Naive thymus-derived CD4-positive, alpha-beta T cell (primary cell): ENCODE measurements at regions not wholly inside any gene's neighbourhood (a gene's known extent, or its start where the extent isn't known, plus 50 kb on each side); places are given as distances from the start of the nearest gene placed in this dataset.

Experiments used
- ATAC-seq: fragments of 150-1000 bp; cut with Tn5 transposase; 2 replicates; pipeline ENCODE4 v1.10.0; 2021; ENCODE audit warnings: mild to moderate bottlenecking, moderate library complexity
- CTCF ChIA-PET: fragments of 350-600 bp; sonication (Branson Sonifier 250); formaldehyde crosslinking; loops from one replicate; lab custom pipeline; 2021; ENCODE audit warnings: antibody characterized with exemption; lab: Charles Lee
- POLR2A ChIA-PET: fragments of 350-600 bp; sonication (Branson Sonifier 250); formaldehyde crosslinking; loops from one replicate; lab custom pipeline; 2021; ENCODE audit warnings: antibody characterized with exemption, inconsistent platforms; lab: Charles Lee
- DNase-seq, 9 donors: peaks; one replicate each; pipeline versions ENCODE4 v3.0.0 to v3.0.0-alpha.2; 2020 to 2022; ENCODE audit warnings: mixed read lengths in 1 of 9
- H3K27ac ChIP-seq: one replicate; pipeline ENCODE4 v1.7.0; 2013; ENCODE audit warnings: mild to moderate bottlenecking, low read depth, low read length, moderate library complexity
- H3K27me3 ChIP-seq, 2 donors: one replicate each; pipeline ENCODE4 v1.7.0; 2013; ENCODE audit warnings: low read length in 2 of 2, mild to moderate bottlenecking in 2 of 2, moderate library complexity in 2 of 2; ENCODE audit not compliant: control insufficient read depth in 2 of 2, insufficient read depth in 2 of 2
- H3K36me3 ChIP-seq, 3 experiments: 1 replicate in 2 of 3; 2 replicates in 1 of 3; pipeline ENCODE4 v1.7.0; 2013; ENCODE audit warnings: low read length in 3 of 3, mild to moderate bottlenecking in 3 of 3, moderate library complexity in 1 of 3; ENCODE audit not compliant: insufficient read depth in 3 of 3, control insufficient read depth in 2 of 3
- H3K4me1 ChIP-seq, 2 donors: one replicate each; pipeline ENCODE4 v1.7.0; 2013; ENCODE audit warnings: low read length in 2 of 2, mild to moderate bottlenecking in 2 of 2, moderate library complexity in 1 of 2; ENCODE audit not compliant: control insufficient read depth in 2 of 2, insufficient read depth in 2 of 2
- H3K4me3 ChIP-seq: 2 replicates; pipeline ENCODE4 v1.7.0; 2013; ENCODE audit warnings: mild to moderate bottlenecking, low read length
- H3K9me3 ChIP-seq, 3 experiments: 1 replicate in 2 of 3; 2 replicates in 1 of 3; pipeline ENCODE4 v1.7.0; 2013; ENCODE audit warnings: low read length in 3 of 3; ENCODE audit not compliant: control insufficient read depth in 2 of 3
- H3K27ac Mint-ChIP-seq, 9 donors: one replicate each; pipeline ENCODE4 v1.8.0; 2020 to 2022; ENCODE audit warnings: mixed read lengths in 9 of 9, mild to moderate bottlenecking in 8 of 9, moderate library complexity in 5 of 9, inconsistent platforms in 2 of 9
- H3K27me3 Mint-ChIP-seq, 5 donors: one replicate each; pipeline ENCODE4 v1.8.0; 2021 to 2022; ENCODE audit warnings: mixed read lengths in 5 of 5, mild to moderate bottlenecking in 1 of 5
- H3K36me3 Mint-ChIP-seq, 5 donors: one replicate each; pipeline ENCODE4 v1.8.0; 2020 to 2022; ENCODE audit warnings: mixed read lengths in 5 of 5, mild to moderate bottlenecking in 3 of 5, inconsistent platforms in 1 of 5
- H3K4me1 Mint-ChIP-seq, 7 donors: one replicate each; pipeline ENCODE4 v1.8.0; 2020 to 2022; ENCODE audit warnings: mixed read lengths in 7 of 7, mild to moderate bottlenecking in 3 of 7, inconsistent platforms in 1 of 7
- H3K4me3 Mint-ChIP-seq, 10 donors: one replicate each; pipeline ENCODE4 v1.8.0; 2020 to 2022; ENCODE audit warnings: mild to moderate bottlenecking in 10 of 10, mixed read lengths in 10 of 10, moderate library complexity in 6 of 10, inconsistent platforms in 2 of 10
- H3K9me3 Mint-ChIP-seq, 11 donors: one replicate each; pipeline ENCODE4 v1.8.0; 2020 to 2022; ENCODE audit warnings: mixed read lengths in 11 of 11, mild to moderate bottlenecking in 4 of 11, inconsistent platforms in 1 of 11, moderate library complexity in 1 of 11
- intact Hi-C, 2 donors: fragments of 100-400 bp; cut with micrococcal nuclease; formaldehyde crosslinking; loops; one replicate each; pipeline ENCODE4 v1.15.1; 2023

GRCh38 chr4:43822621-43823020 lies 626.0 kb downstream of the KCTD8 start:
- Mint-ChIP-seq H3K4me3 (no peak overlapping the region), H3K27me3 (no peaks in the 10 kb centered on the region), H3K4me1 (no peaks in the 10 kb centered on the region), H3K36me3 (peaks cover 0 to 6% (median 0%) of the 10 kb centered on the region in 5 donors), H3K27ac (no peak overlapping the region), H3K9me3 (peaks cover 10 to 44% (median 19%) of the 10 kb centered on the region in 11 donors)
- Histone ChIP-seq H3K9me3 (peaks cover 0 to 9% (median 0%) of the 10 kb centered on the region in 3 experiments), H3K4me3 (no peak overlapping the region), H3K36me3 (no peaks in the 10 kb centered on the region), H3K27me3 (no peaks in the 10 kb centered on the region), H3K27ac (no peak overlapping the region), H3K4me1 (no peaks in the 10 kb centered on the region)
- DNase-seq (no peak), ATAC-seq (no peak)
- intact Hi-C loops, result no loop called here
- ChIA-PET POLR2A (no interaction called here), CTCF (no interaction called here)

GRCh38 chr4:43835869-43836268 lies 612.7 kb downstream of the KCTD8 start:
- ATAC-seq (no peak), DNase-seq (no peak)
- no peak overlapping the region for H3K4me3 ChIP-seq
- intact Hi-C loops, result no loop called here
- H3K27me3 Mint-ChIP-seq, result no peaks in the 10 kb centered on the region
- no peak overlapping the region for H3K4me3 Mint-ChIP-seq
- ChIA-PET CTCF (no interaction called here), POLR2A (no interaction called here)
- H3K27ac Mint-ChIP-seq, result no peak overlapping the region
- H3K4me1 ChIP-seq, result no peaks in the 10 kb centered on the region
- no peaks in the 10 kb centered on the region for H3K27me3 ChIP-seq
- no peak overlapping the region for H3K27ac ChIP-seq
- no peaks in the 10 kb centered on the region for H3K36me3 ChIP-seq
- H3K9me3 Mint-ChIP-seq, result peaks cover 0 to 19% (median 8%) of the 10 kb centered on the region in 11 donors
- H3K9me3 ChIP-seq, result no peaks in the 10 kb centered on the region
- no peaks in the 10 kb centered on the region for H3K4me1 Mint-ChIP-seq
- H3K36me3 Mint-ChIP-seq, result no peaks in the 10 kb centered on the region

GRCh38 chr4:43837171-43837570 lies 611.4 kb downstream of the KCTD8 start:
- Mint-ChIP-seq H3K9me3 (peaks cover 0 to 14% (median 3%) of the 10 kb centered on the region in 11 donors), H3K4me3 (no peak overlapping the region), H3K27ac (no peak overlapping the region), H3K4me1 (no peaks in the 10 kb centered on the region), H3K36me3 (no peaks in the 10 kb centered on the region), H3K27me3 (no peaks in the 10 kb centered on the region)
- ChIA-PET CTCF (no interaction called here), POLR2A (no interaction called here)
- Histone ChIP-seq H3K27ac (no peak overlapping the region), H3K36me3 (no peaks in the 10 kb centered on the region), H3K27me3 (no peaks in the 10 kb centered on the region), H3K4me3 (no peak overlapping the region), H3K9me3 (no peaks in the 10 kb centered on the region), H3K4me1 (no peaks in the 10 kb centered on the region)
- intact Hi-C loops, result no loop called here
- ATAC-seq (no peak), DNase-seq (no peak)

GRCh38 chr4:43837604-43838003 lies 611.0 kb downstream of the KCTD8 start:
- H3K4me3 Mint-ChIP-seq, result no peak overlapping the region
- Histone ChIP-seq H3K27ac (no peak overlapping the region), H3K4me3 (no peak overlapping the region), H3K27me3 (no peaks in the 10 kb centered on the region), H3K36me3 (no peaks in the 10 kb centered on the region), H3K4me1 (no peaks in the 10 kb centered on the region), H3K9me3 (no peaks in the 10 kb centered on the region)
- DNase-seq, result no peak
- no peaks in the 10 kb centered on the region for H3K36me3 Mint-ChIP-seq
- no peak overlapping the region for H3K27ac Mint-ChIP-seq
- POLR2A ChIA-PET, result no interaction called here
- no peaks in the 10 kb centered on the region for H3K27me3 Mint-ChIP-seq
- ATAC-seq, result no peak
- peaks cover 0 to 14% (median 3%) of the 10 kb centered on the region in 11 donors for H3K9me3 Mint-ChIP-seq
- H3K4me1 Mint-ChIP-seq, result no peaks in the 10 kb centered on the region
- intact Hi-C loops, result no loop called here
- CTCF ChIA-PET, result no interaction called here

- Histone ChIP-seq H3K9me3 (no peaks in the 10 kb centered on the region), H3K4me1 (no peaks in the 10 kb centered on the region), H3K4me3 (no peak overlapping the region), H3K36me3 (no peaks in the 10 kb centered on the region), H3K27ac (no peak overlapping the region), H3K27me3 (no peaks in the 10 kb centered on the region)
- no peaks in the 10 kb centered on the region for H3K36me3 Mint-ChIP-seq
- ATAC-seq (no peak), DNase-seq (no peak)
- H3K27ac Mint-ChIP-seq, result no peak overlapping the region
- no peaks in the 10 kb centered on the region for H3K4me1 Mint-ChIP-seq
- peaks cover 0 to 12% (median 0%) of the 10 kb centered on the region in 11 donors for H3K9me3 Mint-ChIP-seq
- POLR2A ChIA-PET, result no interaction called here
- H3K27me3 Mint-ChIP-seq, result no peaks in the 10 kb centered on the region
- H3K4me3 Mint-ChIP-seq, result no peak overlapping the region
- CTCF ChIA-PET, result no interaction called here
- intact Hi-C loops, result no loop called here
Measured at GRCh38 chr4:43842594-43842993, 606.0 kb downstream of the KCTD8 start.

- Histone ChIP-seq H3K27ac (no peak overlapping the region), H3K9me3 (no peaks in the 10 kb centered on the region), H3K36me3 (no peaks in the 10 kb centered on the region), H3K4me1 (no peaks in the 10 kb centered on the region), H3K4me3 (no peak overlapping the region), H3K27me3 (no peaks in the 10 kb centered on the region)
- H3K36me3 Mint-ChIP-seq, result no peaks in the 10 kb centered on the region
- CTCF ChIA-PET, result no interaction called here
- DNase-seq, result no peak
- POLR2A ChIA-PET, result no interaction called here
- H3K4me1 Mint-ChIP-seq, result no peaks in the 10 kb centered on the region
- H3K9me3 Mint-ChIP-seq, result peaks cover 0 to 15% (median 2%) of the 10 kb centered on the region in 11 donors
- no peak overlapping the region for H3K27ac Mint-ChIP-seq
- intact Hi-C loops, result no loop called here
- H3K27me3 Mint-ChIP-seq, result no peaks in the 10 kb centered on the region
- H3K4me3 Mint-ChIP-seq, result no peak overlapping the region
- ATAC-seq, result no peak
Measured at GRCh38 chr4:43843501-43843900, 605.1 kb downstream of the KCTD8 start.

- ChIA-PET CTCF (no interaction called here), POLR2A (no interaction called here)
- Histone ChIP-seq H3K27ac (no peak overlapping the region), H3K27me3 (no peaks in the 10 kb centered on the region), H3K9me3 (no peaks in the 10 kb centered on the region), H3K36me3 (no peaks in the 10 kb centered on the region), H3K4me3 (no peak overlapping the region), H3K4me1 (no peaks in the 10 kb centered on the region)
- ATAC-seq (no peak), DNase-seq (no peak)
- intact Hi-C loops, result no loop called here
- Mint-ChIP-seq H3K27ac (no peak overlapping the region), H3K36me3 (no peaks in the 10 kb centered on the region), H3K4me1 (no peaks in the 10 kb centered on the region), H3K9me3 (peaks cover 0 to 16% (median 5%) of the 10 kb centered on the region in 11 donors), H3K4me3 (no peak overlapping the region), H3K27me3 (no peaks in the 10 kb centered on the region)
Measured at GRCh38 chr4:43846111-43846587, 602.5 kb downstream of the KCTD8 start.
